ENCODE measurements at regions not wholly inside any gene's neighbourhood (a gene's known extent, or its start where the extent isn't known, plus 50 kb on each side); places are given as distances from the start of the nearest gene placed in this dataset.

GRCh38 chr4:114472269-114473032, 126.2 kb upstream of the UGT8 start:
- Histone ChIP-seq H3K36me3 (ENCODE audit: insufficient read depth, low read length) (no peaks in the 10 kb centered on the region), H3K9me3 (ENCODE audit: low read length) (no peaks in the 10 kb centered on the region), H3K4me1 (ENCODE audit: insufficient read depth, low read length) (no peaks in the 10 kb centered on the region), H3K4me3 (ENCODE audit: low read length) (no peak overlapping the region), H3K27ac (ENCODE audit: low read depth, low read length) (no peak overlapping the region), H3K27me3 (ENCODE audit: insufficient read depth, low read length, poor library complexity, severe bottlenecking) (no peaks in the 10 kb centered on the region)
- Mint-ChIP-seq H3K4me1 (no peaks in the 10 kb centered on the region), H3K27ac (no peak overlapping the region), H3K9me3 (peaks cover 0 to 2% (median 0%) of the 10 kb centered on the region in 5 donors), H3K4me3 (no peak overlapping the region), H3K36me3 (no peaks in the 10 kb centered on the region), H3K27me3 (no peaks in the 10 kb centered on the region)
- DNase-seq, result no peak
- CTCF ChIA-PET, result no interaction called here
- POLR2A ChIA-PET, result no interaction called here

- peaks cover 0 to 2% (median 0%) of the 10 kb centered on the region in 5 donors for H3K9me3 Mint-ChIP-seq
- H3K27ac Mint-ChIP-seq, result no peak overlapping the region
- no peak overlapping the region for H3K4me3 Mint-ChIP-seq
- H3K4me1 ChIP-seq (ENCODE audit: insufficient read depth, low read length), result no peaks in the 10 kb centered on the region
- POLR2A ChIA-PET, result no interaction called here
- DNase-seq, result no peak
- H3K36me3 ChIP-seq (ENCODE audit: insufficient read depth, low read length), result no peaks in the 10 kb centered on the region
- no peak overlapping the region for H3K4me3 ChIP-seq (ENCODE audit: low read length)
- no peaks in the 10 kb centered on the region for H3K36me3 Mint-ChIP-seq
- CTCF ChIA-PET, result no interaction called here
- no peaks in the 10 kb centered on the region for H3K27me3 ChIP-seq (ENCODE audit: insufficient read depth, low read length, poor library complexity, severe bottlenecking)
- H3K9me3 ChIP-seq (ENCODE audit: low read length), result no peaks in the 10 kb centered on the region
- H3K27ac ChIP-seq (ENCODE audit: low read depth, low read length), result no peak overlapping the region
- H3K27me3 Mint-ChIP-seq, result no peaks in the 10 kb centered on the region
- H3K4me1 Mint-ChIP-seq, result no peaks in the 10 kb centered on the region
Observed at GRCh38 chr4:114474188-114474800, 124.3 kb upstream of the UGT8 start.

GRCh38 chr4:114476310-114476709, 122.3 kb upstream of the UGT8 start:
- CTCF ChIA-PET, result no interaction called here
- POLR2A ChIA-PET, result no interaction called here
- no peak overlapping the region for H3K27ac ChIP-seq (ENCODE audit: low read depth, low read length)
- no peaks in the 10 kb centered on the region for H3K36me3 ChIP-seq (ENCODE audit: insufficient read depth, low read length)
- no peaks in the 10 kb centered on the region for H3K27me3 ChIP-seq (ENCODE audit: insufficient read depth, low read length, poor library complexity, severe bottlenecking)
- no peak for DNase-seq
- no peak overlapping the region for H3K4me3 Mint-ChIP-seq
- H3K27me3 Mint-ChIP-seq, result peaks cover 0 to 2% of the 10 kb centered on the region in 2 donors
- no peaks in the 10 kb centered on the region for H3K9me3 ChIP-seq (ENCODE audit: low read length)
- no peak overlapping the region for H3K27ac Mint-ChIP-seq
- H3K4me1 Mint-ChIP-seq, result no peaks in the 10 kb centered on the region
- H3K4me1 ChIP-seq (ENCODE audit: insufficient read depth, low read length), result no peaks in the 10 kb centered on the region
- no peak overlapping the region for H3K4me3 ChIP-seq (ENCODE audit: low read length)
- H3K9me3 Mint-ChIP-seq, result peaks cover 0 to 2% (median 0%) of the 10 kb centered on the region in 5 donors
- no peaks in the 10 kb centered on the region for H3K36me3 Mint-ChIP-seq

- Mint-ChIP-seq H3K9me3 (no peaks in the 10 kb centered on the region), H3K27me3 (peaks cover 0 to 2% of the 10 kb centered on the region in 2 donors), H3K36me3 (no peaks in the 10 kb centered on the region), H3K4me3 (no peak overlapping the region), H3K27ac (no peak overlapping the region), H3K4me1 (no peaks in the 10 kb centered on the region)
- Histone ChIP-seq H3K4me1 (ENCODE audit: insufficient read depth, low read length) (no peaks in the 10 kb centered on the region), H3K36me3 (ENCODE audit: insufficient read depth, low read length) (no peaks in the 10 kb centered on the region), H3K27me3 (ENCODE audit: insufficient read depth, low read length, poor library complexity, severe bottlenecking) (no peaks in the 10 kb centered on the region), H3K9me3 (ENCODE audit: low read length) (no peaks in the 10 kb centered on the region), H3K4me3 (ENCODE audit: low read length) (no peak overlapping the region), H3K27ac (ENCODE audit: low read depth, low read length) (no peak overlapping the region)
- CTCF ChIA-PET, result no interaction called here
- POLR2A ChIA-PET, result no interaction called here
- no peak for DNase-seq
Observed at GRCh38 chr4:114479595-114479994, 119.0 kb upstream of the UGT8 start.

- no peaks in the 10 kb centered on the region for H3K9me3 ChIP-seq (ENCODE audit: low read length)
- Mint-ChIP-seq H3K9me3 (no peaks in the 10 kb centered on the region), H3K4me3 (no peak overlapping the region), H3K27ac (no peak overlapping the region), H3K36me3 (no peaks in the 10 kb centered on the region), H3K4me1 (no peaks in the 10 kb centered on the region), H3K27me3 (peaks cover 0 to 2% of the 10 kb centered on the region in 2 donors)
- ChIA-PET POLR2A (no interaction called here), CTCF (no interaction called here)
- DNase-seq, result no peak
- H3K27me3 ChIP-seq (ENCODE audit: insufficient read depth, low read length, poor library complexity, severe bottlenecking), result no peaks in the 10 kb centered on the region
- H3K4me1 ChIP-seq (ENCODE audit: insufficient read depth, low read length), result no peaks in the 10 kb centered on the region
- H3K4me3 ChIP-seq (ENCODE audit: low read length), result no peak overlapping the region
- no peaks in the 10 kb centered on the region for H3K36me3 ChIP-seq (ENCODE audit: insufficient read depth, low read length)
- no peak overlapping the region for H3K27ac ChIP-seq (ENCODE audit: low read depth, low read length)
Observed at GRCh38 chr4:114481856-114482255, 116.8 kb upstream of the UGT8 start.

DNA sequence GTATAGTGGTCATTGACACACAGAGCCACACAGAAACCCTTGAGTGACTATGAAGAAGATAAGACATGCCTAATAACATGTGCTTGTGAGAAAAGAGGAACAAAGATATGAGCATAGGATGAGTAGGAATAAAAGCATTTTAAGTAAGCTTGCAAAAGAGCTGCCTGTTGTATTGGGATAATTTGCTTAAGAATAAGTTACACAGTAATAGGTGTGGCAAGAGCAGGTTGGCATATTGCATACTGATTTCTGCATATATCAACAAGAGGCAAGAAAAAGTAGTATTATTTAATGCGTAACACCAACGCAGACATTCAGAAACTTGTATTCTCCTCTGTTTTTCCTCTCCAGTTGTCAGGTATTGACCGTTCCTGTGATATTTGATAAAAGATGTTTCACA, 111.5 kb upstream of the UGT8 start:
- Histone ChIP-seq H3K36me3 (ENCODE audit: insufficient read depth, low read length) (no peaks in the 10 kb centered on the region), H3K27ac (ENCODE audit: low read depth, low read length) (no peak overlapping the region), H3K4me1 (ENCODE audit: insufficient read depth, low read length) (no peaks in the 10 kb centered on the region), H3K9me3 (ENCODE audit: low read length) (no peaks in the 10 kb centered on the region), H3K4me3 (ENCODE audit: low read length) (no peak overlapping the region), H3K27me3 (ENCODE audit: insufficient read depth, low read length, poor library complexity, severe bottlenecking) (no peaks in the 10 kb centered on the region)
- ChIA-PET CTCF (no interaction called here), POLR2A (no interaction called here)
- no peaks in the 10 kb centered on the region for H3K36me3 Mint-ChIP-seq
- no peaks in the 10 kb centered on the region for H3K4me1 Mint-ChIP-seq
- DNase-seq, result no peak
- H3K9me3 Mint-ChIP-seq, result no peaks in the 10 kb centered on the region
- H3K4me3 Mint-ChIP-seq, result no peak overlapping the region
- H3K27ac Mint-ChIP-seq, result no peak overlapping the region
- H3K27me3 Mint-ChIP-seq, result no peaks in the 10 kb centered on the region

- Mint-ChIP-seq H3K27me3 (no peaks in the 10 kb centered on the region), H3K36me3 (no peaks in the 10 kb centered on the region), H3K27ac (no peak overlapping the region), H3K4me1 (no peaks in the 10 kb centered on the region), H3K4me3 (no peak overlapping the region), H3K9me3 (no peaks in the 10 kb centered on the region)
- no peaks in the 10 kb centered on the region for H3K36me3 ChIP-seq (ENCODE audit: insufficient read depth, low read length)
- POLR2A ChIA-PET, result no interaction called here
- DNase-seq, result no peak
- CTCF ChIA-PET, result no interaction called here
- H3K27ac ChIP-seq (ENCODE audit: low read depth, low read length), result no peak overlapping the region
- no peaks in the 10 kb centered on the region for H3K27me3 ChIP-seq (ENCODE audit: insufficient read depth, low read length, poor library complexity, severe bottlenecking)
- H3K4me3 ChIP-seq (ENCODE audit: low read length), result no peak overlapping the region
- H3K9me3 ChIP-seq (ENCODE audit: low read length), result no peaks in the 10 kb centered on the region
- no peaks in the 10 kb centered on the region for H3K4me1 ChIP-seq (ENCODE audit: insufficient read depth, low read length)
Observed at GRCh38 chr4:114488301-114488982, 110.2 kb upstream of the UGT8 start.

DNA sequence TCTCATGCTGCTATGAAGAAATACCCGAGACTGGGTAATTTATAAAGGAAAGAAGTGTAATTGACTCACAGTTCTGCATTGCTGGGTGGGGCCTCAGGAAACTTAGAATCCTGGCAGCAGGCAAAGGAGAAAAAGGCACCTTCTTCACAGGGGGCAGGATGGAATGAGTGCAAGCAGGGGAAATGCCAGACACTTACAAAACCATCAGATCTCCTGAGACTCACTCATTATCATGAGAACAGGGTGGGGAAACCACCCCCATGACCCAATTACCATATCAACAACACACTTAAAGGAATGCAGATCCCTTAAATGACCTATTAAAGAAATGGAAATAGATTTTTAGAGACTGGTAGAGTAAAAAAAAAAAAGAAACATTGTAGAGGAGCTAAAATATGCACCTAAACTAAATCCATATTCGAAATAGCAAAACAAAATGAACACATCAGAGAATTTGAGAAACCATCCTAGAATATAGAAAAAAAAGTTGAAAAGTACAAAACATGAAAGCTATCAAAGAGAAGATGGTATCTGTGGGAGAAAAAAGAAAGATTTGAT, 104.3 kb upstream of the UGT8 start:
- Histone ChIP-seq H3K27ac (ENCODE audit: low read depth, low read length) (no peak overlapping the region), H3K4me3 (ENCODE audit: low read length) (no peak overlapping the region), H3K27me3 (ENCODE audit: insufficient read depth, low read length, poor library complexity, severe bottlenecking) (no peaks in the 10 kb centered on the region), H3K4me1 (ENCODE audit: insufficient read depth, low read length) (no peaks in the 10 kb centered on the region), H3K9me3 (ENCODE audit: low read length) (no peaks in the 10 kb centered on the region), H3K36me3 (ENCODE audit: insufficient read depth, low read length) (no peaks in the 10 kb centered on the region)
- H3K27me3 Mint-ChIP-seq, result peaks cover 0 to 1% of the 10 kb centered on the region in 2 donors
- ChIA-PET CTCF (no interaction called here), POLR2A (no interaction called here)
- no peak overlapping the region for H3K27ac Mint-ChIP-seq
- H3K4me3 Mint-ChIP-seq, result no peak overlapping the region
- no peaks in the 10 kb centered on the region for H3K9me3 Mint-ChIP-seq
- no peaks in the 10 kb centered on the region for H3K4me1 Mint-ChIP-seq
- DNase-seq, result no peak
- no peaks in the 10 kb centered on the region for H3K36me3 Mint-ChIP-seq
